Panc1 (cell line): ENCODE measurements at regions not wholly inside any gene's neighbourhood (a gene's known extent, or its start where the extent isn't known, plus 50 kb on each side); places are given as distances from the start of the nearest gene placed in this dataset.

ENCODE experiments used
- ATAC-seq: fragments of 200-7000 bp; cut with Tn5 transposase; 2 replicates; pipeline ENCODE4 v1.9.1; 2020; ENCODE audit warnings: mild to moderate bottlenecking, moderate library complexity
- BruUV-seq: library from RNA; stranded (reverse); fragments of 400-500 nt; replicated peaks from 2 replicates; lab custom pipeline; 2021; lab: Mats Ljungman, UMichigan
- CTCF ChIA-PET: fragments of 300-600 bp; sonication (Branson Sonifier 250); formaldehyde crosslinking; loops from one replicate; lab custom pipeline; 2022; ENCODE audit warnings: antibody characterized with exemption; lab: Charles Lee
- POLR2A ChIA-PET: fragments of 300-600 bp; sonication (Branson Sonifier 250); formaldehyde crosslinking; loops from one replicate; lab custom pipeline; 2022; ENCODE audit warnings: antibody characterized with exemption; lab: Charles Lee
- DNase-seq: peaks from one replicate; pipeline ENCODE4 v3.0.0-alpha.2; 2010; ENCODE audit warnings: low read depth, low spot score
- H3K27ac ChIP-seq: 2 replicates; pipeline ENCODE4 v1.5.1; 2011; ENCODE audit warnings: mild to moderate bottlenecking, low read length, inconsistent platforms
- H3K27me3 ChIP-seq: fragments of 200-500 bp; sonication (Bioruptor generic); 2 replicates; pipeline ENCODE4 v1.6.0; 2014; ENCODE audit warnings: low read length, inconsistent platforms; ENCODE audit not compliant: control insufficient read depth, insufficient read depth
- H3K36me3 ChIP-seq: fragments of 200-500 bp; sonication (Bioruptor generic); 2 replicates; pipeline ENCODE4 v1.5.1; 2014; ENCODE audit warnings: inconsistent platforms, mild to moderate bottlenecking, low read length, moderate library complexity; ENCODE audit not compliant: control insufficient read depth, insufficient read depth
- H3K4me1 ChIP-seq: 2 replicates; pipeline ENCODE4 v1.5.1; 2011; ENCODE audit warnings: inconsistent platforms, mild to moderate bottlenecking, low read length, moderate library complexity; ENCODE audit not compliant: control insufficient read depth, insufficient read depth
- H3K4me3 ChIP-seq, 2 experiments: 2 replicates each; pipeline ENCODE4 v1.5.1; 2011 to 2012; ENCODE audit warnings: low read depth in 2 of 2, low read length in 2 of 2, mild to moderate bottlenecking in 2 of 2, inconsistent platforms in 1 of 2, moderate library complexity in 1 of 2
- H3K9me3 ChIP-seq: fragments of 200-500 bp; sonication (Bioruptor generic); 2 replicates; pipeline ENCODE4 v1.5.1; 2014; ENCODE audit warnings: low read depth, mild to moderate bottlenecking, inconsistent platforms, low read length, moderate library complexity; ENCODE audit not compliant: control insufficient read depth, insufficient read depth
- POLR2AphosphoS5 ChIP-seq: IDR thresholded peaks from 2 replicates; pipeline ENCODE4 v1.6.1; 2012; ENCODE audit warnings: mild to moderate bottlenecking, low read depth, low read length, moderate library complexity
- SIN3A ChIP-seq: IDR thresholded peaks from 2 replicates; pipeline ENCODE4 v1.6.1; 2012; ENCODE audit warnings: low read depth, mild to moderate bottlenecking, low read length, moderate library complexity, borderline replicate concordance; ENCODE audit not compliant: insufficient read depth
- TCF7L2 ChIP-seq: IDR thresholded peaks from 2 replicates; pipeline ENCODE4 v1.6.1; 2011; ENCODE audit warnings: mild to moderate bottlenecking, low read depth, low read length, inconsistent platforms
- in situ Hi-C: cut with HindIII; loops from 2 replicates; pipeline ENCODE4 v1.10.0; 2016; ENCODE audit warnings: low sequenced_read_pairs, low pct_unique_long_range_greater_than_20kb
- intact Hi-C: fragments of 100-400 bp; cut with micrococcal nuclease; formaldehyde crosslinking; loops from one replicate; pipeline ENCODE4 v1.10.0; 2022; ENCODE audit not compliant: unreplicated experiment
- TF ChIP-seq, protein P1 (sequence below), 2 experiments: IDR thresholded peaks; 2 replicates each; pipeline ENCODE4 v1.6.1; 2011 to 2012; ENCODE audit warnings: low read depth in 2 of 2, control low read depth in 1 of 2, low read length in 1 of 2, mild to moderate bottlenecking in 1 of 2, moderate library complexity in 1 of 2; ENCODE audit not compliant: insufficient read depth in 1 of 2
- TF ChIP-seq, protein P2 (sequence below): fragments of 450-650 bp; IDR thresholded peaks from 2 replicates; pipeline ENCODE4 v1.5.1; 2017; ENCODE audit warnings: mild to moderate bottlenecking

DNA sequence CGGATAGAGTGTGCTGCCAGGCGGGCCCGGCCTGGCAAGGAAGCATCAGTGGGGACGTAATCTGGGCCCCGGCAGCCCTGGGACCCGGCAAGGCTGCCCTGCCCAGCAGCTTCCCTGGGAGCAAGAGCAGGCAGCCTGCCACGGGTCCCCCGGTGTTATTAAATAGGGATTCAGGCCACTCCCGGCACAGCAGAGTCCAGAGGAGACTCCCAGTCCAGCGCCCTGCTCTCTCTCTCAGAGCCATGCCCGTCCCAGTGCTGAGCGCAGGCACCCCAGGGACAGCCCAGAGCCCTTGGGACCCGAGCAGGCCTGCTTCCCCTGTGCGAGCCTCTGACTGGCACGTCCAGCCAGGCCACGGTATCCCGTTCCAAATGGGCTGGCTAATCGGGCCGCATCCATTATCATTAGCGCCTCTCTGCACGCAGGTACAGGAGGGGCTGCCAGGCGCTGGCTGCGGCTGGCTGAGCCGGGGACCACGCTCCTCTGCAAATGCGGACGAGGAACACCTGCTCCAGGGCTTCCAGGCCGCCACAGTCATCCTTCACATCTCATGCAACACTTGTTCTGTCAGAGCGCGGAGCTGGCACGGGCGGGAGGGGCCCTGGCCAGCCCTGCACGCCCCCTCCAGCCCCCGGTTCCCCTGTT is 344.2 kb upstream of the MKI67 start:
- Histone ChIP-seq H3K27me3 (no peaks in the 10 kb centered on the region; the same call in 1 of the 2 replicates), H3K9me3 (no peaks in the 10 kb centered on the region), H3K4me1 (no peaks in the 10 kb centered on the region), H3K27ac (no peak overlapping the region), H3K36me3 (no peaks in the 10 kb centered on the region), H3K4me3 (no peak overlapping the region)
- ATAC-seq, result 0 out of 2 replicates have a peak, but pooled peaks have one; percentile 38
- BruUV-seq, result no TSS peak
- TF ChIP-seq, protein P1, sequence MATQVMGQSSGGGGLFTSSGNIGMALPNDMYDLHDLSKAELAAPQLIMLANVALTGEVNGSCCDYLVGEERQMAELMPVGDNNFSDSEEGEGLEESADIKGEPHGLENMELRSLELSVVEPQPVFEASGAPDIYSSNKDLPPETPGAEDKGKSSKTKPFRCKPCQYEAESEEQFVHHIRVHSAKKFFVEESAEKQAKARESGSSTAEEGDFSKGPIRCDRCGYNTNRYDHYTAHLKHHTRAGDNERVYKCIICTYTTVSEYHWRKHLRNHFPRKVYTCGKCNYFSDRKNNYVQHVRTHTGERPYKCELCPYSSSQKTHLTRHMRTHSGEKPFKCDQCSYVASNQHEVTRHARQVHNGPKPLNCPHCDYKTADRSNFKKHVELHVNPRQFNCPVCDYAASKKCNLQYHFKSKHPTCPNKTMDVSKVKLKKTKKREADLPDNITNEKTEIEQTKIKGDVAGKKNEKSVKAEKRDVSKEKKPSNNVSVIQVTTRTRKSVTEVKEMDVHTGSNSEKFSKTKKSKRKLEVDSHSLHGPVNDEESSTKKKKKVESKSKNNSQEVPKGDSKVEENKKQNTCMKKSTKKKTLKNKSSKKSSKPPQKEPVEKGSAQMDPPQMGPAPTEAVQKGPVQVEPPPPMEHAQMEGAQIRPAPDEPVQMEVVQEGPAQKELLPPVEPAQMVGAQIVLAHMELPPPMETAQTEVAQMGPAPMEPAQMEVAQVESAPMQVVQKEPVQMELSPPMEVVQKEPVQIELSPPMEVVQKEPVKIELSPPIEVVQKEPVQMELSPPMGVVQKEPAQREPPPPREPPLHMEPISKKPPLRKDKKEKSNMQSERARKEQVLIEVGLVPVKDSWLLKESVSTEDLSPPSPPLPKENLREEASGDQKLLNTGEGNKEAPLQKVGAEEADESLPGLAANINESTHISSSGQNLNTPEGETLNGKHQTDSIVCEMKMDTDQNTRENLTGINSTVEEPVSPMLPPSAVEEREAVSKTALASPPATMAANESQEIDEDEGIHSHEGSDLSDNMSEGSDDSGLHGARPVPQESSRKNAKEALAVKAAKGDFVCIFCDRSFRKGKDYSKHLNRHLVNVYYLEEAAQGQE (IDR thresholded peaks at IDR 0.05; ENCODE audit: insufficient read depth in 1 of 2, low read depth in 2 of 2, low read length in 1 of 2), result no peak
- TF ChIP-seq, protein P2, sequence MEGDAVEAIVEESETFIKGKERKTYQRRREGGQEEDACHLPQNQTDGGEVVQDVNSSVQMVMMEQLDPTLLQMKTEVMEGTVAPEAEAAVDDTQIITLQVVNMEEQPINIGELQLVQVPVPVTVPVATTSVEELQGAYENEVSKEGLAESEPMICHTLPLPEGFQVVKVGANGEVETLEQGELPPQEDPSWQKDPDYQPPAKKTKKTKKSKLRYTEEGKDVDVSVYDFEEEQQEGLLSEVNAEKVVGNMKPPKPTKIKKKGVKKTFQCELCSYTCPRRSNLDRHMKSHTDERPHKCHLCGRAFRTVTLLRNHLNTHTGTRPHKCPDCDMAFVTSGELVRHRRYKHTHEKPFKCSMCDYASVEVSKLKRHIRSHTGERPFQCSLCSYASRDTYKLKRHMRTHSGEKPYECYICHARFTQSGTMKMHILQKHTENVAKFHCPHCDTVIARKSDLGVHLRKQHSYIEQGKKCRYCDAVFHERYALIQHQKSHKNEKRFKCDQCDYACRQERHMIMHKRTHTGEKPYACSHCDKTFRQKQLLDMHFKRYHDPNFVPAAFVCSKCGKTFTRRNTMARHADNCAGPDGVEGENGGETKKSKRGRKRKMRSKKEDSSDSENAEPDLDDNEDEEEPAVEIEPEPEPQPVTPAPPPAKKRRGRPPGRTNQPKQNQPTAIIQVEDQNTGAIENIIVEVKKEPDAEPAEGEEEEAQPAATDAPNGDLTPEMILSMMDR, result no peak
- TF ChIP-seq TCF7L2, result no peak
- TF ChIP-seq POLR2AphosphoS5, result no peak
- intact Hi-C loops, result no loop called here
- ChIA-PET CTCF (no interaction called here), POLR2A (no interaction called here)
- DNase-seq, result no peak
- in situ Hi-C loops, result no loop called here

DNA sequence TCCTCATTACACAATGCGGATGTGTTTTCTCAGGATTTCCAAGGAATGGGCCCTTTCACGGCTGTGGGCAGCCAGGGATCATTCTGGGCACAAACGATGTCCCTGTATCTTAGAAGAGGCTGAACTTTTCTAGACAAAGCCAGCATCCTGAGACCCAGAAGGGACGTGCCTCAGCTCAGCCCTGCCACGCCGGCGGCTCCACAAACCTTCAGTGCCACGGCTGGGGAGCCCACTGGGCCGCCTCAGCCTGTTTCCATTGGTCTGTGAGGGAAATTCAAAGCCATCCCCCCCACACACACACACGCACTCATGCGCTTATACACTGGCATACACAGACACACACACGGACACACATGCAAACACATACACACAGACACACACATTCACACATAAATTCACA is 344.9 kb upstream of the MKI67 start:
- ChIA-PET CTCF (no interaction called here), POLR2A (no interaction called here)
- no TSS peak for BruUV-seq
- H3K27me3 ChIP-seq, result no peaks in the 10 kb centered on the region; the same call in 1 of the 2 replicates
- H3K9me3 ChIP-seq, result no peaks in the 10 kb centered on the region
- intact Hi-C loops, result no loop called here
- TF ChIP-seq POLR2AphosphoS5, result no peak
- TF ChIP-seq, protein P2, result no peak
- TF ChIP-seq SIN3A, result no peak
- TF ChIP-seq, protein P1 (IDR thresholded peaks at IDR 0.05; ENCODE audit: insufficient read depth in 1 of 2, low read depth in 2 of 2, low read length in 1 of 2), result no peak
- TF ChIP-seq TCF7L2, result no peak
- no peak overlapping the region for H3K27ac ChIP-seq
- no peaks in the 10 kb centered on the region for H3K4me1 ChIP-seq
- no peaks in the 10 kb centered on the region for H3K36me3 ChIP-seq
- DNase-seq, result no peak
- in situ Hi-C loops, result no loop called here
- H3K4me3 ChIP-seq, result no peak overlapping the region
- ATAC-seq, result no peak
